H9 (cell line): ENCODE measurements at regions not wholly inside any gene's neighbourhood (a gene's known extent, or its start where the extent isn't known, plus 50 kb on each side); places are given as distances from the start of the nearest gene placed in this dataset.

Experiments
- DNase-seq: peaks from one replicate; pipeline ENCODE4 v3.0.0-alpha.2; 2017
- H2AFZ ChIP-seq: one replicate; pipeline ENCODE4 v1.6.1; 2013; ENCODE audit warnings: mild to moderate bottlenecking, low read length, control low read depth, moderate library complexity
- H2AK5ac ChIP-seq: 2 replicates; pipeline ENCODE4 v1.6.1; 2013; ENCODE audit warnings: low read length, control low read depth, mixed read lengths; ENCODE audit not compliant: insufficient read length
- H2BK120ac ChIP-seq: one replicate; pipeline ENCODE4 v1.6.1; 2013; ENCODE audit warnings: low read depth, mild to moderate bottlenecking, low read length, control low read depth, inconsistent platforms; ENCODE audit not compliant: poor library complexity, severe bottlenecking
- H2BK12ac ChIP-seq: 2 replicates; pipeline ENCODE4 v1.6.1; 2013; ENCODE audit warnings: low read length, control low read depth, mixed read lengths, low read depth; ENCODE audit not compliant: insufficient read length
- H2BK15ac ChIP-seq: 2 replicates; pipeline ENCODE4 v1.6.1; 2013; ENCODE audit warnings: low read depth, low read length, control low read depth
- H2BK20ac ChIP-seq: one replicate; pipeline ENCODE4 v1.6.1; 2013; ENCODE audit warnings: low read depth, mild to moderate bottlenecking, low read length, control low read depth, inconsistent platforms; ENCODE audit not compliant: poor library complexity, severe bottlenecking
- H2BK5ac ChIP-seq: 2 replicates; pipeline ENCODE4 v1.6.1; 2013; ENCODE audit warnings: low read length, control low read depth, mixed read lengths; ENCODE audit not compliant: insufficient read length
- H3K14ac ChIP-seq: 2 replicates; pipeline ENCODE4 v1.6.1; 2013; ENCODE audit warnings: low read length, control low read depth; ENCODE audit not compliant: insufficient read depth
- H3K18ac ChIP-seq: 2 replicates; pipeline ENCODE4 v1.6.1; 2013; ENCODE audit warnings: low read depth, mild to moderate bottlenecking, mixed read lengths, low read length, control low read depth; ENCODE audit not compliant: insufficient read length
- H3K23ac ChIP-seq: 2 replicates; pipeline ENCODE4 v1.6.1; 2013; ENCODE audit warnings: low read length, control low read depth, mixed read lengths, low read depth; ENCODE audit not compliant: insufficient read length
- H3K23me2 ChIP-seq: 2 replicates; pipeline ENCODE4 v1.6.1; 2013; ENCODE audit warnings: low read depth, mild to moderate bottlenecking, mixed read lengths, low read length, control low read depth; ENCODE audit not compliant: insufficient read length, poor library complexity, severe bottlenecking
- H3K27ac ChIP-seq: 2 replicates; pipeline ENCODE4 v1.5.1; 2013; ENCODE audit warnings: low read length, control low read depth, mixed read lengths, low read depth; ENCODE audit not compliant: insufficient read length
- H3K27me3 ChIP-seq: 2 replicates; pipeline ENCODE4 v1.6.1; 2013; ENCODE audit warnings: low read length, control low read depth, inconsistent platforms; ENCODE audit not compliant: insufficient read depth
- H3K4ac ChIP-seq: 2 replicates; pipeline ENCODE4 v1.6.1; 2013; ENCODE audit warnings: low read depth, mild to moderate bottlenecking, control low read depth, inconsistent platforms, low read length, moderate library complexity
- H3K4me1 ChIP-seq: 2 replicates; pipeline ENCODE4 v1.6.1; 2013; ENCODE audit warnings: low read length, control low read depth, inconsistent platforms; ENCODE audit not compliant: insufficient read depth
- H3K4me2 ChIP-seq: 2 replicates; pipeline ENCODE4 v1.6.1; 2013; ENCODE audit warnings: low read length, control low read depth, mixed read lengths; ENCODE audit not compliant: insufficient read length, insufficient read depth
- H3K56ac ChIP-seq: 2 replicates; pipeline ENCODE4 v1.6.1; 2013; ENCODE audit warnings: low read depth, mild to moderate bottlenecking, mixed read lengths, low read length, control low read depth; ENCODE audit not compliant: insufficient read length
- H3K79me1 ChIP-seq: 2 replicates; pipeline ENCODE4 v1.6.1; 2013; ENCODE audit warnings: low read depth, mild to moderate bottlenecking, moderate library complexity, low read length, control low read depth, inconsistent platforms; ENCODE audit not compliant: insufficient read depth, poor library complexity, severe bottlenecking
- H3K79me2 ChIP-seq: 2 replicates; pipeline ENCODE4 v1.6.1; 2013; ENCODE audit warnings: low read length, control low read depth, inconsistent platforms; ENCODE audit not compliant: insufficient read depth
- H3K9ac ChIP-seq: 2 replicates; pipeline ENCODE4 v1.6.1; 2013; ENCODE audit warnings: low read length, control low read depth, mixed read lengths; ENCODE audit not compliant: insufficient read length; ENCODE audit errors: extremely low read depth
- H3K9me3 ChIP-seq: one replicate; pipeline ENCODE4 v1.6.1; 2013; ENCODE audit warnings: low read depth, low read length, inconsistent platforms; ENCODE audit not compliant: control insufficient read depth
- H3T11ph ChIP-seq: one replicate; pipeline ENCODE4 v1.6.1; 2013; ENCODE audit warnings: mild to moderate bottlenecking, low read length, control low read depth, inconsistent platforms
- H4K20me1 ChIP-seq: one replicate; pipeline ENCODE4 v1.6.1; 2013; ENCODE audit not compliant: control insufficient read depth, insufficient read length, insufficient read depth
- H4K5ac ChIP-seq: 2 replicates; pipeline ENCODE4 v1.6.1; 2013; ENCODE audit warnings: low read depth, mild to moderate bottlenecking, mixed read lengths, low read length, control low read depth; ENCODE audit not compliant: insufficient read length
- H4K8ac ChIP-seq: replicated peaks from 2 replicates; pipeline ENCODE4 v1.6.1; 2013; ENCODE audit warnings: low read length, control low read depth, mixed read lengths, low read depth; ENCODE audit not compliant: insufficient read length
- H4K91ac ChIP-seq: 2 replicates; pipeline ENCODE4 v1.6.1; 2013; ENCODE audit warnings: low read depth, mild to moderate bottlenecking, moderate library complexity, mixed read lengths, low read length, control low read depth; ENCODE audit not compliant: insufficient read length
- H3K27ac Mint-ChIP-seq, 3 experiments: 2 replicates in 2 of 3; 3 replicates in 1 of 3; pipeline ENCODE4 v1.8.0; 2020 to 2021; ENCODE audit warnings: mixed read lengths in 3 of 3, mild to moderate bottlenecking in 1 of 3, moderate library complexity in 1 of 3
- H3K27me3 Mint-ChIP-seq: 2 replicates; pipeline ENCODE4 v1.8.0; 2021; ENCODE audit warnings: low read depth, mild to moderate bottlenecking, moderate library complexity, mixed read lengths
- H3K36me3 Mint-ChIP-seq, 3 experiments: 2 replicates in 2 of 3; 3 replicates in 1 of 3; pipeline ENCODE4 v1.8.0; 2020 to 2021; ENCODE audit warnings: low read depth in 3 of 3, mixed read lengths in 3 of 3; ENCODE audit not compliant: insufficient read depth in 1 of 3
- H3K4me1 Mint-ChIP-seq, 2 experiments: 2 replicates each; pipeline ENCODE4 v1.8.0; 2020; ENCODE audit warnings: mixed read lengths in 2 of 2
- H3K4me3 Mint-ChIP-seq, 2 experiments: 2 replicates in 1 of 2; 3 replicates in 1 of 2; pipeline ENCODE4 v1.8.0; 2020 to 2021; ENCODE audit warnings: mild to moderate bottlenecking in 2 of 2, mixed read lengths in 2 of 2, moderate library complexity in 1 of 2
- H3K9me3 Mint-ChIP-seq, 2 experiments: 2 replicates in 1 of 2; 3 replicates in 1 of 2; pipeline ENCODE4 v1.8.0; 2020; ENCODE audit warnings: mild to moderate bottlenecking in 2 of 2, mixed read lengths in 2 of 2, moderate library complexity in 1 of 2
- CTCF ChIP-seq: fragments of 200-600 bp; sonication (generic); conservative IDR thresholded peaks from 3 replicates; pipeline ENCODE4 v1.8.0; 2021; ENCODE audit warnings: antibody characterized with exemption, mild to moderate bottlenecking
- WGBS: extraction: QIAGEN DNeasy Blood & Tissue Kit; methylation state at CpG from one replicate; pipeline ENCODE4 v1.1.7; 2013; ENCODE audit warnings: missing lambda C conversion rate, low lambda C conversion rate, mixed read lengths; ENCODE audit not compliant: insufficient read length; ENCODE audit errors: extremely low coverage; 5-methylcytosine and 5-hydroxymethylcytosine counted together

- no peak overlapping the region for H3K4me2 ChIP-seq
Observed at GRCh38 chr5:8827696-8828095, 718.2 kb downstream of the SEMA5A start.

More at GRCh38 chr5:8827696-8828095, 718.2 kb downstream of the SEMA5A start:
- DNase-seq: no peak
- Mint-ChIP-seq H3K9me3 (no peaks in the 10 kb centered on the region), H3K4me1 (peaks cover 20 to 41% of the 10 kb centered on the region in 2 experiments), H3K27me3 (no peaks in the 10 kb centered on the region), H3K36me3 (no peaks in the 10 kb centered on the region; a peak in 1 of 7 replicates), H3K4me3 (no peak overlapping the region), H3K27ac (no peak overlapping the region; a peak in 1 of 7 replicates)
- Histone ChIP-seq H3K23ac (no peak overlapping the region), H4K8ac (no peak overlapping the region), H2BK12ac (no peak overlapping the region), H3K9me3 (no peaks in the 10 kb centered on the region), H2AK5ac (no peak overlapping the region), H4K91ac (no peak overlapping the region), H3K9ac (no peak overlapping the region), H3T11ph (no peak overlapping the region), H3K79me2 (no peaks in the 10 kb centered on the region), H3K4ac (no peak overlapping the region), H2BK15ac (no peak overlapping the region), H4K20me1 (no peaks in the 10 kb centered on the region), H3K79me1 (no peaks in the 10 kb centered on the region), H3K23me2 (no peaks in the 10 kb centered on the region), H4K5ac (no peak overlapping the region), H3K4me1 (no peaks in the 10 kb centered on the region; the same call in 1 of the 2 replicates), H2BK120ac (no peak overlapping the region), H3K14ac (no peak overlapping the region), H2BK5ac (no peak overlapping the region), H3K56ac (no peak overlapping the region), H2BK20ac (no peak overlapping the region), H3K27me3 (no peaks in the 10 kb centered on the region), H3K18ac (no peak overlapping the region), H2AFZ (no peak overlapping the region), H3K27ac (no peak overlapping the region)
- WGBS: no CpG with 5 or more reads among the region's 4 CpGs
- TF ChIP-seq CTCF: no peak
